GM19023 (cell line): ENCODE measurements at regions not wholly inside any gene's neighbourhood (a gene's known extent, or its start where the extent isn't known, plus 50 kb on each side); places are given as distances from the start of the nearest gene placed in this dataset.
"Not testable (repeated sequence)": the region's sequence is repeated elsewhere in the genome, so short reads cannot be mapped to it uniquely, and the experiment has no call there.

Source experiments
- ATAC-seq: cut with Tn5 transposase; IDR thresholded peaks from one replicate; pipeline ENCODE4 v1.9.1; 2021; ENCODE audit warnings: mild to moderate bottlenecking, moderate library complexity; ENCODE audit not compliant: unreplicated experiment

DNA sequence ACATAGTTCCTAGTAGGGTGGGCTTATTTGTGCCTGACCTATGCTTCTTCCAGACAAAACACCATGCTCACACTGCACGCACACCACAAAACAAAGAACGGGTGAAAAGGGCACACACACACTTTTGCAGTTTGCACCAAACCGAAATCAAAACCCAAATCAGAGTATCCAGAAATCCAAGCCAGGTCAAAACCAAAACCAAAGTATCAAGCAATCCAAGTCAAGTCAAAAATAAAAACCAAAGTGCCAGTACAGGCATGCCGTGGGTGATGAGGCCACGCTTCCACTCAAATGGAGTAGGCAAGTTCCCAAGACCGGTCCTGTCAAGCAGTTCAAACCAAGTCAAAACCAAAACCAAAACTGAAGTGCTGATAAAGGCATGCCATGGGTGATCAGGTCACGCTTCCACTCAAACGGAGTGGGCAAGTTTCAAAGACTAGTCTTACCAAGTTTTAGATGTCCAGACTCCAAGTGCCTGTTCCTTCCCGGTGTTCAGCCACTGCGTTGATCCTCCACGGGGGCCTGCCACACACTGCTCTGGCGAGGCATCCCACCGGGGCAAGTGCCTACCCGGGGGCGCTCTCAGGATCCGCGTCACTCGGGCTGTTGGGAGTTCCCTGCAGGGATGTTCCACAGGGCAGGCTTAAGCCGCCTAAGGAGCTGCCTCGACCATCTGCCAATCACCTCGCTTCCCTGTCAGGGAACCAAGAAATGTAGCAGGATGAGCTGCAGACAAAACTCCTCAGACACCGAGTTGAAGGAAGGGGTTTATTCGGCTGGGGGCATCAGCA, 184.5 kb upstream of the SGO1 start:
- not testable (repeated sequence) for ATAC-seq

DNA sequence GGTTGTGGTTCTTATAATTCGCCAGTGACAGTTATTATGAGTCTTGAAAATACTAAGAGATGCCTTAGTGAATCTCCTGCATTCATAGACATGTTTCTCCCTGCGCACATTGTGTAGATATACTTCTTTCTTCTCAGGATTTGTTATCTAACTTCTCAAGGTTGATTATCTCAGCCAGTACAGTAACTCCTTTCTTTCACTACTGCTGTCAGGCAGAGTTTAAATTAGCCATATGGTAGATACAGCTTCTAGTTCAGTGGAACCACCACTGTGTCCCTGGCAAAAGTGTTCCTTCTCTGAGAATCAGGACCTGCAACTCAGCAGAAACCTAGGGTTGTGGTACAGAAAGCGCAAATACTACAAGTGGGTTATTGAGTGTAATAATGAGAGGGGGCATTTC, 175.0 kb upstream of the SGO1 start:
- no peak for ATAC-seq

DNA sequence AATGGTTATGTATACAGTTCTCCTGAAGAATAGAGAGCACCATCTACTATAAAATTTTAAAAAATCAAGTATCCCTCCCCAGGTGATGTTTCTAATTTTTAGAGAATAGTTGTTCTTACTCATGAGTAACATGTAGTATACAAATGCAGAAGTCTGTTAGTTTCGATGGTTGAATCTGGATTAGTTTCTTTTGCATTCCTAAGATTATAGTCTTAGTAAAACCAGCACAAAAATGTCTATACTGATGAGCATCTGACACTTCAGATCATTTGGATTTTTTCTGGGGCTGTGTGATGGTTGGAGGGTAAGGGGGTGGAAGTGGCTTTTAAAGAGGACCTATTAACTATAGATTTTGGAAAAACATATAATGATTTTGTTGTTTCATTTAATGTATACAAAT, 167.3 kb upstream of the SGO1 start:
- ATAC-seq = no peak

DNA sequence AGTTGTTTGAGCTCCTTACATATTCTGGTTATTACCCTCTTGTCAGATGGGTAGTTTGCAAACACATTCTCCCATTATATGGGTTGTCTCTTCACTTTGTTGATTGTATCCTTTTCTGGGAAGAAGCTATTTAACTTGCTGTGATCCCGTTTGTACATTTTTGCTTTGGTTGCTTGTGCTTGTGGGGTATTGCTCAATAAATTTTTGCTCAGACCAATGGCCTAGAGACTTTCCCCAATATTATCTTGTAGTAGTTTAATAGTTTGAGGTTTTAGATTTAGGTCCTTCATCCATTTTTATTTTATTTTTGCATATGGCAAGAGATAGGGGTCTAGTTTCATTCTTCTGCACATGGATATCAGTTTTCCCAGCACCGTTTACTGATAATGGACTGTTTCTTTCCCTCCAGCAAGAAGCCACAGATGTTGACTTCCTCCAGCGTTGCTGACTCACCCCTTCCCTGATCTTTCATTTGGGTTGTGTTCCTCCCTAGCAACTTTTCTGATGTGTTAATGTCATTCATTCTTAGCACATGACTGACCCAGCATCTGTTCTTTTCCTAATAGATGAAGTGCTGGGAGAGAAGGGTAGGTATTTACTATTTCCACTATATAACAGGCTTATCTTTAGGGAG, 166.7 kb upstream of the SGO1 start:
- no peak for ATAC-seq

DNA sequence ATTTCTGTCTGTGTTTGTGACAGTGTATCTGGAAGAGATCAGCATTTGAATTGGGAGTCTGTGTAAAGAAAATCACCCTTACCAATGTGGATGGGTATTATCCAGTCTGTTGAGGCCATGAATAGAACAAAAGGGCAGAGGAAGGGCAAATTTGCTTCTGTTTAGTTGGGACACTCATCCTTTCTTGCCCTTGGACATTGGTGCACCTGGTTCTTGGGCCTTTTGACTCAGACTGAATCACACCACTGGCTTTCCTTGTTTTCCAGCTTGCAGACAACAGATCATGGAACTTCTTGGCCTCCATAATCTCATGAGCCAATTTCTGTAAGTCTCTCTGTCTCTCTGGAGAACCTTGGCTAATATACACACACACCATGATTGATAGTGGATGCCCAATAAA, 164.4 kb upstream of the SGO1 start:
- ATAC-seq = no peak

DNA sequence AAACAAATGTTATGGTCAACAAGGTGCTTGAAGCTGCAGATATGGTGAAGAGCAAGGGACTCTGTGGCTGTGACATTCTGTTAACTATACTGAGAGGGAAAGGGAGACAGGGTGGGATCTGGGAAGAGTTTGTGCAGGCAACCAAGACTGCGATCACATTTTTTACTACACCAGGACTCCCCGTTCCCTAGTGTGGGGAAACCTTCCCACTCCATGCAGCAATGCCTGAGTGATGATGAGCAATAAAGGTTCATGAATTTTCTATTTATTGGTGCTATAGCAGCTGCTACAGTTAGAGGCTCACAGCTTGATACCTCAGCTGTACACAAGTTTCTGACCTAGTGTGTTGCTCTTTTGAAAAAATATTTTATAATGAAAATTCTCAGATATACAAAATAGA, 160.9 kb upstream of the SGO1 start:
- ATAC-seq = no peak

DNA sequence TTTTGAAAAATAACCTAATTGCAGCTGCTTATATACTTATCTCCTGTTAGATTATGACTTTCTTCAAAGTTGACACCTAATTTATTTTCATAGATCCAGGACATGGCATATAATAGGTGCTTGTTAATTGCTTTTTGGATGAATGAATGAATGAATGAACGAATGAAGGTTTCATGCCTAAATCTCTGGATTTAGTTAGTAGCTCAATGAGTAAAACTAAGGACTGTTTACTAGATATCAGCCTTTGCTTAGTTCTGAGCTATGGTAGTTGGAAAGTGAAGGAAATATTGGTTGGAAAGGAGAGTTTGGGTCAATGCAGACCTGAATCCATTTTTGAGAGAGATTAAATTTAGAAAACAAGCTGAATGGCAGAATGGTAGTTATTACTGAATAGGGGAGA, 160.4 kb upstream of the SGO1 start:
- no peak for ATAC-seq

DNA sequence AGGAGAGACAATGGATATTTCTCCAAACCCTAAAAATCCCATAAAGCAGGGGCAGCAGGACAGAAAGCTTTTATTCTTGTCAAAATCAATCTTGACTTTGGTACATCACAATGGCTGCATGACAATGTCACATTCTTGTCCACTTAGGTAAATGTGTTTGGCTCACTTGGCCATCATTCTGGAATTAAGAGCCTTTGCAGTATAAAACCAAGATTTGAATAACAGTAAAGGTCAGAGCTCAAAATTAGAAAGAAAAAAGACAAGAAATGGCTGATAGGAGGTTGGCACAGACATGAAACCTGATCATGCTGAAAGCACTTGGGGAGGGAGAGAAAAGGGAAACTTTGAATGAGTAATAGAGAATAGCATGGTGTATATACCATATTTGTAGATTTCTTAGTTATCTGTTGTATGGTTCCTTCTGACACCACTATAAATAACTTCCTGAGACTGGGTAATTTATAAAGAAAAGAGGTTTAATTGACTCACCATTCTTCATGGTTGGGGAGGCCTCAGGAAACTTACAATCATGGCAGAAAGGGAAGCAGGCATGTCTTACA, 158.5 kb upstream of the SGO1 start:
- ATAC-seq = no peak

DNA sequence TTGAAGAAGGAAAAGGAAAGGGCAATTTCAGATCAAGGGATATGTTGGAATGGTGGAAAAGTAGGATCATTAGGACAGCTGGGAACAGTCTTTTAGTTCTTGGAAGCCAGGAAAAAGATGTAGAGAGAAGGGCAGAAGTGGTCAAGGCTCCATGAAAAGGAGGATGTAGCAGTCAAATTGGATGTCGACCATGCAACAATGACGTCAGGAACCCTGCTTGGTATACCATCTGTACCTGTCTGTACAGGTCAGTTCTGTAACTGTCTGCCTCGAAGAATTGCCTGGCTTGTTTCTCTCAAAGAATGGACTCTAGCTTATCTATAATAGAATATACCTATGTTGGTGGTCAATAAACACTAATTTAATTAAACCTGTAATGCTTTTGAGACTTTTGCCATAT, 157.8 kb upstream of the SGO1 start:
- no peak for ATAC-seq

DNA sequence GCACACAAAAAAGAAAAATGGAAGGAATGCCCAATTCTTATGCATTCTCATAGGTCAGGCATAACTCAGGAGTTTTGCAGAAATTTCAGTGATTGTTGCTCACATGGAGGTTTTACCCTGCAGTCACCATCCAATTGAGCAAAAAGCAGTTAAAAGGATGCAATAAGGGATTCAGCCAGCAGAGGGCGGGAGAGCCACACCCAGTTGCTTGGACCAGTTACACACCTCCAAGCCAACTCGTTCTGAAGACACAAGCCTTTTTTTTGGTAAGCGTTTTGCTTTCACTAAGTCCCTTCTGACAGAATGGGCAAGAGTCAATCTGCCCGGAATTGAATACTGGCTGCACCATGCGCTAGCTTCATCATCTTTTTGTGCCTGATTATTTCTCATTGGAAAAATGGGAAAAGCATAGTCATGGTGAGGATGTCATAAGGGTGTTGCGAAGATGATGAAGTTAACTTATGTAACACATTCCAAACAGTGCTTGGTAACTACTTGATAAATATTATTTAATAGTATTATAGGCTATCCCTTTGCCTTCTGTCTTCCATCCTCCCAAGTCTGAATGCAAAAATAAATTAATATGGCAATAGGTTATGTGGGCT, 154.4 kb upstream of the SGO1 start:
- peak; percentile 92 for ATAC-seq

DNA sequence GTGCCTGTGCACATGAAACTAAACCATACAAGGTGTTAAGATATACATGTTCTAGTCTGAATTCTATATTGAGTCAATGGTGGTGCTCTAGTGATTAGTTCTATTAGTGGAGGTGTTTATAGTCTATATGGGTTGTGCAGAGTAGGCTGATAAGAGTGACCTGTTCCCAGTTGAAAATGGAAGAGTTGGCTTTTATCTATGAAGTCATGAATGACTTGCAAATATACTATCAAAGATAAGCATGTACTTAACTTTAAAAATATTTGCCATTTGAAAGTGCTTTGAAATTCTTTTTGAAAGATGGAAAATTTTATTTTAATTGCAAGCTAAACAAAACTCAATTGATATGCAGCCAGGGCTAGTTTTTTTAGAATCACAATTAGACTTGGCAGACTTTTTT, 150.6 kb upstream of the SGO1 start:
- no peak for ATAC-seq

DNA sequence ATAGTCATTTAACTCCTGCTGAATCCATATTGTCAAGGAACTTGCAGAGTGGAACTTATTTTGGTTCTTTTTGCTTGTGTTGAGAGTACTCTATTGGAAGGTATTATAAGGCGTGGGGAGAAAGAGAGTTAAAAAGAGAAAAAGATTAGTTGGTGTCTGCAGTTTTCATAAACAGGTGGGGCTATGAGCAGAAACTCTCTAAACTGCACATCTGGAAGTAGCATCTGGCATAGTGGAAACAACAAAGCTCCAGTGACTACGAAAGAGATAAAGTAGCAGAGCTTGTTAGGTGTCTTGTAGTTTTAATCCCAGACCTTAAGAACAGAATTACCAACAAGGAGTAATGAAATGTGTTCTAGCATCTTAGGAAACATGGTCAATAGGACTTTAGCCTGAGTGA, 148.8 kb upstream of the SGO1 start:
- no peak for ATAC-seq

DNA sequence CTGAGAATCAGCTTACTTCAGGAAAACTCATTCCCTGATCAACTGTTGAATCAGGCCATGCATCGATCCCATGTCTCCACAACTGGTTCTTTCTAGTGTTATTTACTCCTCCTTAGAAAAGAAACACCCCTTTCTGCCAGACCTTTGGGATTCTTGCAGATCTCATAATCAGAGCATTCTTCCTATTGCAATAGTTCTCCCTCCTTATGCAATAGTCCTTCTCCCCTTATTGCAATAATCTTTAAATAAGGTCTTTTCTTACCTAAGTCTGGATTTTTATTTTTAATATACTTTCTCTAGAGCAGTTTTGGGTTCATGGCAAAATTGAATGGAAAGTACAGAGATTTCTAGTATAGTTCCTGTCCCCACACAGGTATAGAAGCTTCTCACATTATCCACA, 141.9 kb upstream of the SGO1 start:
- no peak for ATAC-seq

DNA sequence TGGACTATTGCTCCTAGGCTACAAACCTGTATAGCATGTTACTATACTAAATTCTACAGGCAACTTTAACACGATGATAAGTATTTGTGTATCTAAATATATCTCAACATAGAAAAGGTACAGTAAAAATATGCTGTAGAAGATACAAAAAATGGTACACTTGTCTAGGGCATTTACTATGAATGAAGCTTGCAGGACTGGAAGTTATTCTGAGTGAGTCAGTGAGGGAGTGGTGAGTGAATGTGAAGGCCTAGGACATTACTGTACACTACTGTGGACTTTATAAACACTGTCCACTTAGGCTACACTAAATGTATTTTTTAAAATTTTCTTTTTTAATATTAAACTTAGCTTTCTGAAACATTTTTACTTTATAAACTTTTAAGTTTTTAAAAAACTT, 140.5 kb upstream of the SGO1 start:
- ATAC-seq = no peak

DNA sequence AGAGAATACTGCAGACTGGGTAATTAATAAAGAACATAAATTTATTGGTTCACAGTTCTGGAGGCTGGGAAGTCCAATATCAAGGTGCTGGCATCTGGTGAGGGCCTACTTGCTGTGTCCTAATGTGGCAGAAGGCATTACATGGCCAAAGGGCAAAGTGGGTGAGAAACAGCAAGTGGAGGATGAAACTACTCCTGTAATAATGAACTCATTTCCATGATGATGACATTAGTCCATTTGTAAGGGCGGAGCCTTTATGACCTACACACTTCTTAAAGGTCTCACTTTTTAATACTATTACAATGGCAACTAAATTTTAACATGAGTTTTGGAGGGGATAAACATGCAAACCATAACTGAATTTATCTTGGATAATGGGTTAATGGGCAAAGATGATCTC, 139.6 kb upstream of the SGO1 start:
- ATAC-seq = no peak

DNA sequence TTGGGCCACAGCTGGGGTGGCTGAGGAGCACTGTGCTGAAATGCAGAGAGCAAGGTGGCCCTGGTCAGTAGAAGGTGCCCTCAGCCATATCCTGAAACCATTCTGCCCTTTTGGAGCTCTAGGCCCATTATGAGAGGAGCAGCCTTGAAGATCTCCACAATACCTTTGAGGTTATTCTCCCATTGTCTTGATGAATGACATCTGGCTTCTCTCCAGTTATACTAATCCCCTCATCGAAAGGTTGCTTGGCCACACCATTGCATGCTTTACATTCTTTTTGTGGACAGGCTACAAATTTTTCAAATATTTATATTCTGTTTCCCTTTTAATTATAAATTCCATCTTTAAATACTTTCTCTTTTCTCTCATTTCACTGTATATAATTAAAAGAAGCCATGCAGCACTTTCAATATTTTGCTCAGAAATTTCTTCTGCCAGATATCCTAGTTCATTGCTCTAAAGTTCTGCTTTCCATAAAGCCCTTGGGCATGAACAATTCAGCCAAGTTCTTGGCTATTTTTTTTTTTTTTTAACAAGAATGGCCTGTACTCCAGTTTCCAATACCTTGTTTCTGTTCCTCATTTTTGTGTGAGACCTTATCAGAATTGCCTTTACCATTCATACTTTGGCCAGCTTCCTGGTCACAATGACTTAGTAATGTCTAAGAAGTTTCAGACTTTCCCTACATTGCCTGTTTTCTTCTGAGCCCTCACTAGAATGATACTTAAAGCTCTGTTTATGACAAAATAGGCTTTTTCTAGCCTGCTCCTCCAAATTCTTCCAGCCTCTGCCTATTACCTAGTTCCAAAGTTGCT, 138.9 kb upstream of the SGO1 start:
- peak; percentile 93 for ATAC-seq

DNA sequence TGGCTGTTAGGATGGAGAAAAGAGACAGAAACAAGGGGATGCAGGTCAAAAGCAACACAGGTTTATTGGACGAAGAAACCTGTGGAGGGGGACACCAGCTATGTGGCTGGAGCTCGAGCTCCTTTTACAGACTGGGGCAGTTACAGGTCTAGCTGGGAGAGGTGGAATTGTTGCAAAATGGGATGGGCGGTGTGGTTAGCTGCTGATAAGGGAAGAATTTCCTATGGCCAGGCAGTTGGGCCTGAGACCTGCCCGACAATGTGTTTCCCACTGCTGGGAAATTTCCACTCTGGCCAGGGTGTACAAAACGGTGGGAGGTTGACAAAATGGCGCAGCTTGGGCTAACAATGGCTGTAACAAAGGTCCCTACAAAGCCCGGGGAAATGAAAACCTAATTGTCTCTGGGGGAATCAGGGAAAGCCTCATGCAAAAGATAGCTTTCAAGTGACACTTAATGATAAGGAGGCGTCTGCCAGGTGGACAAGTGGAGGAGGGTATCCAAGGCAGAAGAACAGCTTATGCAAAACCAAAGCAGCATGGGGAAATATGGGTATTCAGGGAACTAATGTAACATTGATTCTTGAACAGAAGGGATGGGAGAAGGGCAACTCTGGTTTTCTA, 137.4 kb upstream of the SGO1 start:
- no peak for ATAC-seq

DNA sequence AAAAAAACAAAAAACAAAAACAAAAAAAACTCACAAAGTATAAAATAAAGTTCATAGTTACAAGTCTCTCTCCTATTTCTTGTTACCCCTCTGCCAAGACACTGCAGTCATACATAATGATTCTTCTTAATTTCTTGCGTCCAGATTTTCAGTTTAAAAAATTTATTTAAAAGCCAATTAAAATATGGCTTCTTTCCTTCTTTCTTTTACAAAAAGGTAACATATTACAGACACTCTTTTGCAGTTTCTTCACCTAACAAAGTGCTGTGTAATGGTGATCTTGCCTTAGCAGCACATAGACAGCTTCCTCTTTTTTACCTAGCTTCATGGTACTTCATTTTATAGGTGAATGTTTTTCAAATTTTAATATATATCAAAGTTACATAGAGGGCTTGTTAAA, 136.1 kb upstream of the SGO1 start:
- ATAC-seq = no peak

DNA sequence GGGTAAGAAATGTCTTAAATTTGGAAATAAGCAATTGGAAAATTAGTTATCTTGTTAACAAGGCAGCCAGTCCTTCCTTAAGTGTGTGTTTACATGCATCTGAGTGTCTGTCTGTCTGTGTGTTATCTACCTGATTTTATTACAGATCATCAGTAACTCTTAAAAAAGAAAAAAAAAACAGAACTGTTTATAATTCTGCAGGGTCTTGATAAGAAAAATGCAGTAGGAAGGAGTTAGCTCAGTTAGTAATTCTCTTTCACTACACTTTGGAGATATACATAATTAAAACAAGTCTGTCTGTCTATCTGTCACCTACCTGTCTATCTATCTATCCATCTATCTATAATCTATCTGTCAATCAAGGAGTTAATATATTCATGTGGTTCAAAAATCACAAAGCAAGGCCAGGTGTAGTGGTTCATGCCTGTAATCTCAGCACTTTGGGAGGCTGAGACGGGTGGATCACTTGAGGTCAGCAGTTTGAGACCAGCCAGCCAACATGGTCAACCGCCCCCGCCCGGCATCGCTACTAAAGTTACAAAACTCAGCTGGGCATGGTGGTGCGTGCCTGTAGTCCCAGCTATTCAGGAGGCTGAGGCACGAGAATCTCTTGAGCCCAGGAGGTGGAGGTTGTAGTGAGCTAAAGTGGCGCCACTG, 135.5 kb upstream of the SGO1 start:
- no peak for ATAC-seq

DNA sequence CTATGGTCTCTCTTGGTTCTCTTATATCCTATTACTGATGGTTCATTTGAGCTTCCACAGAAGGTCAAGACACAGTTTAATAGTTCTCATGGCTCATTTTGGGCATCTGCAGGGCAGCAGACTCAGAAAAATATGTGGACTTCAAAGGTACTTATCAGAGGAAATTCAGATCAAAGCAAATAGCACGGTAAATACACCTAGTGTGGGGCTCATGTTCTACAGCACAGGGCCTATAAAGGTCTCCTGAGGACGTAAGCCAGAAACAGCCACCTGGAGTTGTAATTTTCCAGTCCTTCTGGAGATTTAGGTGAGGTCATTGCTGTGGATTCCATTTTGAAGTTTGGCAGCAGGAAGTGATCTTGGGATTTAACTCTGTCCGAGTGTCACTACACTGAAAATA, 134.5 kb upstream of the SGO1 start:
- no peak for ATAC-seq
